GM12878 (cell line): ENCODE measurements at regions not wholly inside any gene's neighbourhood (a gene's known extent, or its start where the extent isn't known, plus 50 kb on each side); places are given as distances from the start of the nearest gene placed in this dataset.

Experiments used
- ATAC-seq: fragments of 200-7000 bp; cut with Tn5 transposase; 3 replicates; pipeline ENCODE4 v1.9.1; 2020; ENCODE audit warnings: mild to moderate bottlenecking, moderate library complexity
- BruUV-seq: library from RNA; stranded (reverse); fragments of 400-500 nt; replicated peaks from 2 replicates; lab custom pipeline; 2021; lab: Mats Ljungman, UMichigan
- CTCF ChIA-PET: fragments of 300-600 bp; sonication (Branson Sonifier 250); formaldehyde crosslinking; extraction: SDS; loops from one replicate; lab custom pipeline; 2021; ENCODE audit warnings: inconsistent platforms; lab: Yijun Ruan, JAX
- POLR2A ChIA-PET: fragments of 350-600 bp; formaldehyde crosslinking; extraction: SDS; loops from one replicate; lab custom pipeline; 2021; ENCODE audit warnings: inconsistent platforms; lab: Charles Lee
- RAD21 ChIA-PET: fragments of 300-600 bp; sonication (Branson Sonifier 250); formaldehyde crosslinking; loops from one replicate; lab custom pipeline; 2023; ENCODE audit warnings: antibody characterized with exemption; ENCODE audit not compliant: unreplicated experiment; lab: Charles Lee
- SMC1A ChIA-PET: fragments of 300-600 bp; sonication (Branson Sonifier 250); formaldehyde crosslinking; loops from one replicate; lab custom pipeline; 2023; ENCODE audit not compliant: unreplicated experiment, uncharacterized antibody; lab: Charles Lee
- DNase-seq: peaks from one replicate; pipeline ENCODE4 v3.0.0-alpha.2; 2011; ENCODE audit warnings: low read depth, low spot score
- FAIRE-seq: peaks from 3 replicates; lab custom pipeline; 2011; peaks lifted over from hg19 to GRCh38; lab: Jason Lieb, UNC
- H2AFZ ChIP-seq: 2 replicates; pipeline ENCODE4 v1.6.0; 2011; ENCODE audit warnings: low read depth, low read length, control low read depth; ENCODE audit not compliant: control insufficient read depth
- H3K27ac ChIP-seq: 2 replicates; pipeline ENCODE4 v1.5.1; 2011; ENCODE audit warnings: control low read depth; ENCODE audit not compliant: control insufficient read depth, insufficient read depth
- H3K27me3 ChIP-seq, 2 experiments: replicated peaks in 1 of 2; 2 replicates each; pipeline versions ENCODE4 v1.6.0 to v1.6.1; 2011; ENCODE audit warnings: low read length in 1 of 2; ENCODE audit not compliant: control insufficient read depth in 2 of 2, insufficient read depth in 2 of 2
- H3K36me3 ChIP-seq, 2 experiments: 2 replicates each; pipeline ENCODE4 v1.5.1; 2011; ENCODE audit warnings: low read length in 1 of 2; ENCODE audit not compliant: control insufficient read depth in 2 of 2, insufficient read depth in 2 of 2
- H3K4me1 ChIP-seq: 2 replicates; pipeline ENCODE4 v1.6.1; 2011; ENCODE audit warnings: mild to moderate bottlenecking, low read length, moderate library complexity, mixed read lengths; ENCODE audit not compliant: control insufficient read depth, insufficient read depth
- H3K4me2 ChIP-seq: 2 replicates; pipeline ENCODE4 v1.6.0; 2011; ENCODE audit warnings: control low read depth; ENCODE audit not compliant: control insufficient read depth, insufficient read depth
- H3K4me3 ChIP-seq: fragments of 200-600 bp; sonication (generic); 2 replicates; pipeline ENCODE4 v1.5.1; 2016
- H3K79me2 ChIP-seq: 2 replicates; pipeline ENCODE4 v1.6.0; 2011; ENCODE audit warnings: low read length; ENCODE audit not compliant: control insufficient read depth, insufficient read depth
- H3K9ac ChIP-seq: 2 replicates; pipeline ENCODE4 v1.8.0; 2011; ENCODE audit warnings: low read length, control low read depth, mixed read lengths; ENCODE audit not compliant: control insufficient read depth, insufficient read depth
- H3K9me3 ChIP-seq: replicated peaks from 3 replicates; pipeline ENCODE4 v1.5.1; 2011; ENCODE audit warnings: mild to moderate bottlenecking, low read length; ENCODE audit not compliant: control insufficient read depth, insufficient read depth
- H4K20me1 ChIP-seq: 2 replicates; pipeline ENCODE4 v1.6.0; 2011; ENCODE audit not compliant: control insufficient read depth, insufficient read depth
- EGR1 ChIP-seq, 2 experiments: IDR thresholded peaks; 1 replicate in 1 of 2; 2 replicates in 1 of 2; pipeline ENCODE4 v1.6.1; 2011 to 2012; ENCODE audit warnings: low read depth in 2 of 2, low read length in 2 of 2, borderline replicate concordance in 1 of 2, mild to moderate bottlenecking in 1 of 2, moderate library complexity in 1 of 2
- FOS ChIP-seq: IDR thresholded peaks from 3 replicates; pipeline ENCODE4 v1.6.1; 2011; ENCODE audit warnings: borderline replicate concordance; ENCODE audit not compliant: insufficient read length; ENCODE audit errors: extremely low read depth
- JUND ChIP-seq: IDR thresholded peaks from 2 replicates; pipeline ENCODE4 v1.6.1; 2012; ENCODE audit warnings: low read depth, mild to moderate bottlenecking, low read length, improper control_type of control experiment, moderate library complexity
- MEF2B ChIP-seq: fragments of 450-650 bp; IDR thresholded peaks from 2 replicates; pipeline ENCODE4 v1.6.1; 2018; ENCODE audit warnings: mild to moderate bottlenecking, moderate library complexity; ENCODE audit not compliant: partially characterized antibody, poor library complexity, severe bottlenecking
- PAX8 ChIP-seq: fragments of 450-650 bp; IDR thresholded peaks from 2 replicates; pipeline ENCODE4 v1.6.1; 2017; ENCODE audit warnings: mild to moderate bottlenecking, moderate library complexity
- SUZ12 ChIP-seq: fragments of 200-600 bp; sonication (generic); IDR thresholded peaks from one replicate; pipeline ENCODE4 v1.6.1; 2018; ENCODE audit warnings: antibody characterized with exemption, mild to moderate bottlenecking; ENCODE audit not compliant: unreplicated experiment
- ZBED1 ChIP-seq: IDR thresholded peaks from 2 replicates; pipeline ENCODE4 v1.6.1; 2016; ENCODE audit warnings: borderline replicate concordance
- WGBS: methylation state at CpG from one replicate; pipeline ENCODE4 v1.1.6; 2016; ENCODE audit warnings: low lambda C conversion rate; ENCODE audit not compliant: insufficient replicate concordance, insufficient coverage; ENCODE audit errors: missing lambda C conversion rate; 5-methylcytosine and 5-hydroxymethylcytosine counted together
- in situ Hi-C: fragments of 300-500 bp; cut with MboI; formaldehyde crosslinking; loops from 9 replicates; pipeline ENCODE4 v1.14.3; 2018; ENCODE audit warnings: mixed read lengths
- intact Hi-C: fragments of 100-400 bp; cut with micrococcal nuclease; formaldehyde crosslinking; loops from one replicate; pipeline ENCODE4 v1.14.2; 2022; ENCODE audit not compliant: unreplicated experiment
- TF ChIP-seq, protein P1 (sequence below): fragments of 450-650 bp; IDR thresholded peaks from 2 replicates; pipeline ENCODE4 v1.6.1; 2017; ENCODE audit warnings: mild to moderate bottlenecking, low read depth, inconsistent platforms; ENCODE audit not compliant: poor library complexity, severe bottlenecking
- TF ChIP-seq, protein P2 (sequence below): fragments of 450-650 bp; formaldehyde crosslinking; IDR thresholded peaks from 2 replicates; pipeline ENCODE4 v1.4.0; 2022; ENCODE audit warnings: mild to moderate bottlenecking, moderate library complexity
- TF ChIP-seq, protein P3 (sequence below): IDR thresholded peaks from 2 replicates; pipeline ENCODE4 v1.6.1; 2012; ENCODE audit warnings: low read depth, low read length, improper control_type of control experiment
- TF ChIP-seq, protein P4 (sequence below): fragments of 450-650 bp; IDR thresholded peaks from 2 replicates; pipeline ENCODE4 v1.6.1; 2017; ENCODE audit warnings: mild to moderate bottlenecking, moderate library complexity

DNA sequence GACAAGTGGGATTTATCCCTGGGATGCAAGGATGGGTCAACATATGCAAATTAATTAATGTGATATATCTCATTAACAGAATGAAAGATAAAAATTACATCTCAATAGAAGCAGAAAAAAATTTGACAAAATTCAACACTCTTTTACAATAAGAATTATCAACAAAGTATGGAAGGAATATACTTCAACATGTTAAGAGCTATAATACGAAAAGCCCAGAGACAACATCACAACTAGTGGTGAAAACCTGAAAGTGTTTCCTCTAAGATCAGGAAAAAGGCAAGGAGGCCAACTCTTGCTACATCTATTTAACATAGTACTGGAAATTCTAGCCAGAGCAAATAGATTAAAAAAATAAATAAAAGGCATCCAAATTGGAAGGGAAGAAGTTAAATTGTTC lies 970.0 kb upstream of the POT1 start:
- in situ Hi-C loops (no loop called here), intact Hi-C loops (no loop called here)
- SMC1A ChIA-PET = no interaction called here
- POLR2A ChIA-PET = no interaction called here
- no TSS peak for BruUV-seq
- H3K4me1 ChIP-seq = no peaks in the 10 kb centered on the region
- no peaks in the 10 kb centered on the region for H3K36me3 ChIP-seq
- H3K9ac ChIP-seq = no peak overlapping the region
- no peaks in the 10 kb centered on the region for H4K20me1 ChIP-seq
- no peak overlapping the region for H2AFZ ChIP-seq
- no peak overlapping the region for H3K27ac ChIP-seq
- H3K27me3 ChIP-seq = no peaks in the 10 kb centered on the region
- DNase-seq (no peak), FAIRE-seq (no peak), ATAC-seq (no peak)
- H3K9me3 ChIP-seq = no peaks in the 10 kb centered on the region
- H3K4me3 ChIP-seq = no peak overlapping the region
- RAD21 ChIA-PET = no interaction called here
- 48% methylated on average over 1 of the region's 1 CpG for WGBS
- H3K79me2 ChIP-seq = no peaks in the 10 kb centered on the region
- CTCF ChIA-PET = no interaction called here
- H3K4me2 ChIP-seq = no peak overlapping the region
- TF ChIP-seq, protein P1, sequence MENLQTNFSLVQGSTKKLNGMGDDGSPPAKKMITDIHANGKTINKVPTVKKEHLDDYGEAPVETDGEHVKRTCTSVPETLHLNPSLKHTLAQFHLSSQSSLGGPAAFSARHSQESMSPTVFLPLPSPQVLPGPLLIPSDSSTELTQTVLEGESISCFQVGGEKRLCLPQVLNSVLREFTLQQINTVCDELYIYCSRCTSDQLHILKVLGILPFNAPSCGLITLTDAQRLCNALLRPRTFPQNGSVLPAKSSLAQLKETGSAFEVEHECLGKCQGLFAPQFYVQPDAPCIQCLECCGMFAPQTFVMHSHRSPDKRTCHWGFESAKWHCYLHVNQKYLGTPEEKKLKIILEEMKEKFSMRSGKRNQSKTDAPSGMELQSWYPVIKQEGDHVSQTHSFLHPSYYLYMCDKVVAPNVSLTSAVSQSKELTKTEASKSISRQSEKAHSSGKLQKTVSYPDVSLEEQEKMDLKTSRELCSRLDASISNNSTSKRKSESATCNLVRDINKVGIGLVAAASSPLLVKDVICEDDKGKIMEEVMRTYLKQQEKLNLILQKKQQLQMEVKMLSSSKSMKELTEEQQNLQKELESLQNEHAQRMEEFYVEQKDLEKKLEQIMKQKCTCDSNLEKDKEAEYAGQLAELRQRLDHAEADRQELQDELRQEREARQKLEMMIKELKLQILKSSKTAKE = no peak
- TF ChIP-seq ZBED1 (no peak), MEF2B (no peak), FOS (no peak), PAX8 (no peak), JUND (no peak), SUZ12 (no peak), EGR1 (IDR thresholded peaks at IDR 0.05; ENCODE audit: borderline replicate concordance in 1 of 2, low read depth in 2 of 2, low read length in 2 of 2) (no peak)
- TF ChIP-seq, protein P2, sequence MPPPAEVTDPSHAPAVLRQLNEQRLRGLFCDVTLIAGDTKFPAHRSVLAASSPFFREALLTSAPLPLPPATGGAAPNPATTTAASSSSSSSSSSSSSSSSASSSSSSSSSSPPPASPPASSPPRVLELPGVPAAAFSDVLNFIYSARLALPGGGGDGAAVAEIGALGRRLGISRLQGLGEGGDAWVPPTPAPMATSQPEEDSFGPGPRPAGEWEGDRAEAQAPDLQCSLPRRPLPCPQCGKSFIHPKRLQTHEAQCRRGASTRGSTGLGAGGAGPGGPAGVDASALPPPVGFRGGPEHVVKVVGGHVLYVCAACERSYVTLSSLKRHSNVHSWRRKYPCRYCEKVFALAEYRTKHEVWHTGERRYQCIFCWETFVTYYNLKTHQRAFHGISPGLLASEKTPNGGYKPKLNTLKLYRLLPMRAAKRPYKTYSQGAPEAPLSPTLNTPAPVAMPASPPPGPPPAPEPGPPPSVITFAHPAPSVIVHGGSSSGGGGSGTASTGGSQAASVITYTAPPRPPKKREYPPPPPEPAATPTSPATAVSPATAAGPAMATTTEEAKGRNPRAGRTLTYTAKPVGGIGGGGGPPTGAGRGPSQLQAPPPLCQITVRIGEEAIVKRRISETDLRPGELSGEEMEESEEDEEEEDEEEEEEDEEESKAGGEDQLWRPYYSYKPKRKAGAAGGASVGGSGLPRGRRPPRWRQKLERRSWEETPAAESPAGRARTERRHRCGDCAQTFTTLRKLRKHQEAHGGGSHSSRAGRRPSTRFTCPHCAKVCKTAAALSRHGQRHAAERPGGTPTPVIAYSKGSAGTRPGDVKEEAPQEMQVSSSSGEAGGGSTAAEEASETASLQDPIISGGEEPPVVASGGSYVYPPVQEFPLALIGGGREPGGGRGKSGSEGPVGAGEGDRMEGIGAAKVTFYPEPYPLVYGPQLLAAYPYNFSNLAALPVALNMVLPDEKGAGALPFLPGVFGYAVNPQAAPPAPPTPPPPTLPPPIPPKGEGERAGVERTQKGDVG (CRISPR knock-in tag) = no peak
- TF ChIP-seq, protein P3, sequence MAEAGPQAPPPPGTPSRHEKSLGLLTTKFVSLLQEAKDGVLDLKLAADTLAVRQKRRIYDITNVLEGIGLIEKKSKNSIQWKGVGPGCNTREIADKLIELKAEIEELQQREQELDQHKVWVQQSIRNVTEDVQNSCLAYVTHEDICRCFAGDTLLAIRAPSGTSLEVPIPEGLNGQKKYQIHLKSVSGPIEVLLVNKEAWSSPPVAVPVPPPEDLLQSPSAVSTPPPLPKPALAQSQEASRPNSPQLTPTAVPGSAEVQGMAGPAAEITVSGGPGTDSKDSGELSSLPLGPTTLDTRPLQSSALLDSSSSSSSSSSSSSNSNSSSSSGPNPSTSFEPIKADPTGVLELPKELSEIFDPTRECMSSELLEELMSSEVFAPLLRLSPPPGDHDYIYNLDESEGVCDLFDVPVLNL = no peak
- TF ChIP-seq, protein P4, sequence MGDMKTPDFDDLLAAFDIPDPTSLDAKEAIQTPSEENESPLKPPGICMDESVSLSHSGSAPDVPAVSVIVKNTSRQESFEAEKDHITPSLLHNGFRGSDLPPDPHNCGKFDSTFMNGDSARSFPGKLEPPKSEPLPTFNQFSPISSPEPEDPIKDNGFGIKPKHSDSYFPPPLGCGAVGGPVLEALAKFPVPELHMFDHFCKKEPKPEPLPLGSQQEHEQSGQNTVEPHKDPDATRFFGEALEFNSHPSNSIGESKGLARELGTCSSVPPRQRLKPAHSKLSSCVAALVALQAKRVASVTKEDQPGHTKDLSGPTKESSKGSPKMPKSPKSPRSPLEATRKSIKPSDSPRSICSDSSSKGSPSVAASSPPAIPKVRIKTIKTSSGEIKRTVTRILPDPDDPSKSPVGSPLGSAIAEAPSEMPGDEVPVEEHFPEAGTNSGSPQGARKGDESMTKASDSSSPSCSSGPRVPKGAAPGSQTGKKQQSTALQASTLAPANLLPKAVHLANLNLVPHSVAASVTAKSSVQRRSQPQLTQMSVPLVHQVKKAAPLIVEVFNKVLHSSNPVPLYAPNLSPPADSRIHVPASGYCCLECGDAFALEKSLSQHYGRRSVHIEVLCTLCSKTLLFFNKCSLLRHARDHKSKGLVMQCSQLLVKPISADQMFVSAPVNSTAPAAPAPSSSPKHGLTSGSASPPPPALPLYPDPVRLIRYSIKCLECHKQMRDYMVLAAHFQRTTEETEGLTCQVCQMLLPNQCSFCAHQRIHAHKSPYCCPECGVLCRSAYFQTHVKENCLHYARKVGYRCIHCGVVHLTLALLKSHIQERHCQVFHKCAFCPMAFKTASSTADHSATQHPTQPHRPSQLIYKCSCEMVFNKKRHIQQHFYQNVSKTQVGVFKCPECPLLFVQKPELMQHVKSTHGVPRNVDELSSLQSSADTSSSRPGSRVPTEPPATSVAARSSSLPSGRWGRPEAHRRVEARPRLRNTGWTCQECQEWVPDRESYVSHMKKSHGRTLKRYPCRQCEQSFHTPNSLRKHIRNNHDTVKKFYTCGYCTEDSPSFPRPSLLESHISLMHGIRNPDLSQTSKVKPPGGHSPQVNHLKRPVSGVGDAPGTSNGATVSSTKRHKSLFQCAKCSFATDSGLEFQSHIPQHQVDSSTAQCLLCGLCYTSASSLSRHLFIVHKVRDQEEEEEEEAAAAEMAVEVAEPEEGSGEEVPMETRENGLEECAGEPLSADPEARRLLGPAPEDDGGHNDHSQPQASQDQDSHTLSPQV = no peak
